Limb (tissue), 2 donors: ENCODE measurements at regions not wholly inside any gene's neighbourhood (a gene's known extent, or its start where the extent isn't known, plus 50 kb on each side); places are given as distances from the start of the nearest gene placed in this dataset.
"Not testable (repeated sequence)": the region's sequence is repeated elsewhere in the genome, so short reads cannot be mapped to it uniquely, and the experiment has no call there.

Experiments
- DNase-seq, 2 donors: peaks; one replicate each; pipeline ENCODE4 v3.0.0-alpha.2; 2016; ENCODE audit errors: extremely low spot score in 2 of 2

- no peak for DNase-seq
Observed at GRCh38 chr4:12707381-12708175, 776.6 kb downstream of the RAB28 start.

DNA sequence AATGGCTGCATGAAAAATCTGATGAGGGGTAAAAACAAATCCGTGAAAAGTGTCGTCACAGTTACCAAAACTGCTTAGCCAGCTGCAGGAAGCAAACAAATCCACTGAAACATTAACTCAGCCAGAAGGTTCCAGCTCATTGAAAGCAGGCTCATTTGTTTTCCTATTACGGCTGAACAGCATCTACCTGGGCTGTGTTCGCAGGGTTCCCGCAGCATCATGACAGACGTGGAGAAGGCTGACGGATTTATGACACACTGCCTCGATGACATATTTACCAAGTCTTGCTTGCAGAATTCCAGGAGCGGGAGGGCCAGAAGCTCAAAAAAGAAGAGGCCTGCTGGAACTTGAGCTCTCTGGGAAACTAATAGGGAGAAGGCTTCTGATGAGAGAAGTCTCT, 781.1 kb downstream of the RAB28 start:
- DNase-seq = no peak

GRCh38 chr4:12701384-12701783, 782.8 kb downstream of the RAB28 start:
- no peak for DNase-seq

DNA sequence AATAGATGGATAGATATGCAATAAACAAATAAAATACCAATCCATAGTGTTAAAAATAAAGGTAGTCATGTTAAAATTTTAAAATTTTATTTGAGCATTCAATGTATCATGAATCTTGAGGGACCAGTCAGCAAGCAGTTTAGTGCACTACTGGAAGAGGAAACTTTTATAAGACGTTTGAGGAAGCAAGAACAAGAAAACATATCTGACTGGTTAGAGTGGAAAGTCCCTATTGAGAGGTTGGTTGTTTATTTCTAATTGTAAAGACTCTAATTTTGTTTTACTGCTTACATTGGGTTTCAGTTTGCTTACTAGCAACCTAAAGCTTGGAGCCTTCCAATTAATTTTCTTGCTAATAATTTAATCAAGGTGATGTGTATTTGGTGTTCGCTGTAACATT, 786.2 kb downstream of the RAB28 start:
- no peak for DNase-seq

DNA sequence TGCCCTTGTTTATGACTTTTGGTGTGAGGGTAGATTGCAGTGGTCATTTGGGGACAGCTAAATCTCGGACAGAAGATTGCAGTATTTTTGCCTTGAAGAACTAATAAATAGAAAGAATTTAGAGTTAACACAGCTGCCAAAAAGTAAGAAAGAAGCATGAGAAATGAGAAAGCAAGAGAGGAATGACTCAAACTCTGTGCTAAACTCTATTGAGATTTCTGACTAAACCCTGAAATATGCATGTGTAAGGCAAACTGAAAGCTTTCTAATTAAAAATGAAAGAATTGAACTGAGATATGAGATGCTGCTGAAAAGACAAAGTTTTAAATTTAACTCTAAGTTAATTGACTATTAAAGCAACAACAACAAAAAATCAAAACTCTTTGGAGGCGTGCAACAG, 791.3 kb downstream of the RAB28 start:
- no peak for DNase-seq

DNA sequence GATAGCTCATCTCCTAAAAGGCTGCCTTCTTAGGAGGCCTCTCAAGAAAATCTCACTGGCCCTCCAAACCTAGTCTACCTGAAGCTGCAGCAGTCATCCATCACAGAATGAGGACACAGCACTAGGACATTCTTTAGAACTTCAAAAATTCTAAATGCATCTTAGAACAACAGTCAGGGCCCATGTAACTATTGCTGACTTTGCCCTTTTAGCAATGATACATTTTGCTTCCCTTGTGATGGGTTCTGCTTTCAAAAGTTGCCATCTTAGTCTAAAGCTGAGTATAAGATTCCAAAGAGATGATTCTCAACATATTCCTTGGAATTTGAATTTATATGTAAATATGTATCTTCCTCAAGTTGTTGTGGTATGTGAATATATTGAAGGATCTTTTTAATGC, 793.0 kb downstream of the RAB28 start:
- no peak for DNase-seq

GRCh38 chr4:12689457-12689856, 794.7 kb downstream of the RAB28 start:
- DNase-seq = no peak

- DNase-seq = no peak
Observed at GRCh38 chr4:12679217-12679616, 804.9 kb downstream of the RAB28 start.

- DNase-seq = no peak
Observed at GRCh38 chr4:12674184-12674583, 810.0 kb downstream of the RAB28 start.

DNA sequence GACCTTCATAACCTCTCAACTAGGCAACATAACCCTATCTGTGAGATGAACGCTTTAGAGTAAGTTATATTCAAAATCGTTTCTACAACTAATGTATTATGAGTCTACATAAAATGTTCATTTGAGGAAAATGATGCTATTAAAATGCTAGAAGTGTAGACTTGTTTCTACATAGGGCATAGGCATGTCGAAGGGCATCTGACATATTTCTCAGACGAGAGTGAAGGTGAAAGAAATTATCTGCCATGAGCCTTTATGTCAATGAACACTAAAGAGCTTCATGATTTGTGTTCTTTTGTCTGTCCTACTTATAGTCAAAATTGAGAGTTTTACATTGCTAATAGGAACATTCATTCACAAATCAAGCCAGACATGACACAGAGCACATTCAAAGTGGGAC, 811.8 kb downstream of the RAB28 start:
- no peak for DNase-seq

DNA sequence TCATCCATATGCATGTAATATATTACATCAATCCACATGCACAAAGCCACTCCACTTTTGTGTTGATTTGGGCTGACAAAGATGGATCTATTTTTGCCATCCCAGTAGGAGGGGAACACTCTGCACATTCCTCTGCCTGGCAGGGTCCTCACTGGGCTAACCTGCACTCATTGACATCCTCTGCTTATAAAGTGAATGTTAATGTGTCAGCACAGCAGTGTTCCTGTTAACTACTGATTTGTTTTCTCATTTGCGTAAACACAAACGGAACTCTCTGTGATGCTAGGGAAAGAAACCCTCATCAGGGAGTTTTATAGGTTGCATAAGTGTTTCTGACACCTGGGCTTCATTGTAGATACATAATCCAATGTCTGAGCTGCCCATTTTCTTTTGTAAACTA, 826.0 kb downstream of the RAB28 start:
- no peak for DNase-seq

DNA sequence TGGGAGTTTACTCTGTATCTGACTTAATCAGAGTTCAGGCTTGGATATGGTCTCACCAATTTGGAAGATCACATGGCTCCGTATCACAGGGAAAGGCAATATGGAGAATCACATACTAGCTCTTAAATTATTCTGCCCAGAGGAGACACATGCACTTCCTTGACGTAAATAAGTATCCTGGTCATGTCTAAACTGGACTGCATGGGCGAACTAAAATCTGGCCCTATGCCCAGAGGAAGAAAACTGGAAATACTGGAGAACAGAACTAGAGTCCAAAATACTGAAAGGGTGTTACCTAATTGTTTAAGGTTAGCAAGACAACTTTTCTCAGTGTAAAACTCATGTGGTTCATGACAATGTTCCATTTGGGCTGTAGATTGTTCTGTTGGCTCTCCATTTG, 832.3 kb downstream of the RAB28 start:
- no peak for DNase-seq

GRCh38 chr4:12645732-12646131, 838.4 kb downstream of the RAB28 start:
- DNase-seq = no peak

DNA sequence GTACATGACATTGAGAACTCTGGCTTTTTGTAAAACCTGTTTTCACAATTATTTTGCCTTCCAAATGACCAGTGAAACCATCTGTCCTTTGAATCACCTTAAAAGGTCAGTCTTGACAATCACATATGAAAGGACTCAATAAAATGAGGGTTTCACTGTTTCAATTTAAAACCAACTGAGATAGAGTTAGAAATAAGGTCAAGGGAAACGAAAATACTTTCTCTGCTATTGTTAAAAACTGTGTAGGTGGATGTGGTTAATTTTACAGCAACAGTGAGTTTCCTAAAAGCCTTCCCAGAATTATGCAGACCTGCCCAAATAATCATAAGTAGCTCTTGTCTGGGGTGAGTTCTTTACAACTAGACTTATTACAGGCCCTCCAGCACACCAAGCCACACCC, 839.9 kb downstream of the RAB28 start:
- DNase-seq = no peak

DNA sequence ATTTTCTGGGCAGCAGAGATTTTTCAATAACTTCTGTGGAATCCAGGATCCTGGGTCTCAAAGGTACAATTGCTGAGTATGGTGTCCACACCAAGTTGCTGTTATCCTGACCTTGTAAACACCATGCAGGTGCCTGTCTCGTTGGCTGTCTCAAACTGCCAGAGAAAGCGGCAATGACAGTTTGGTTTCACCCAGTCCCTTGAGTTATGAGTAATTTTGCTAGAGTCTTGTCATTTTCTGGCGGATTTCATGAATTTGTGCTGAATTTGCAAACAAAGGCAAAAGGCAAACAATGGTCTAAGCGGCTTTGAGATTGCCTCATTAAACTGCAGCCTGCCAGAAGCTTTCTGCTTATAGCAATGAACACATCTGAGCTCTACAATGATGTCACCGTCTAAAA, 847.9 kb downstream of the RAB28 start:
- DNase-seq = no peak

DNA sequence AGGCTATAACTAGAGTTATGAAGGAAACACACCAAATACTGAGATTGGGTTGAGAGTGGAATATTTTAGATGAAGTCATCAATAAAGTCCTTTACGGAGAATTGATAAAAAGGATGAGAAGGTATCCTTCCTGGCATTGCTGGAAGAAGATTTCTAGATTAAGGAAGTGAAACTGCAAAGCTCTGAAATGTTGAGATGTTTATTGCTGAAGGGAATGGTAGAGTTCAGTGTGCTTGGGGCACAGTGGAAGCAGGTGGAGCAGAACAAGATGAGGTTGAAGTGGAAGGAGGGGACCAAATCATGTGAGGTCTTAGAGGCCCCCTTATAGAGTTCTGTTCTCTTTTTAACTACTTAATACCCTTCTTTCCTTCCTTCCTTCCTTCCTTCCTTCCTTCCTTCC, 848.5 kb downstream of the RAB28 start:
- DNase-seq = no peak

GRCh38 chr4:12633053-12633651, 851.0 kb downstream of the RAB28 start:
- DNase-seq = peak; percentile 60 to 88

DNA sequence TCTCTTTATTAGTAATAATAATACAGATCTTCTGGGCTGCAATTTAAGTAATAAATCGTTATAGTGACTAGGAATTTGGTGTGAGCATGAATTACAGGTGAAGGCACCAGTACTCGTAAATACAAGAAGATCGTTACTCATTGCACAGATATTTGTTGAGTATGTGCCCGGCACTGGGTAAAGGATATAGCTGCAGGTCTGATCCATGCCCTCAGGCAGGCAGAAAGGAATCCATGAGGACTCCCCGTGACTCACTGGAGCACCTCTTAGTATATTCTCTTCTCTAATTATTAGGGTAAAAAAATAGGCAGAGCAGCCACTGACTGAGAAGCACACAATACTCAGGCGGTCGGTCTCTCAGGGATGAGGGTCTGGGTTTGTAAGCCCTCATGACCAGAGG, 868.3 kb downstream of the RAB28 start:
- DNase-seq = no peak

- DNase-seq = no peak
Observed at GRCh38 chr4:12612876-12613275, 871.3 kb downstream of the RAB28 start.

GRCh38 chr4:12609212-12609875, 874.8 kb downstream of the RAB28 start:
- DNase-seq = not testable (repeated sequence)

DNA sequence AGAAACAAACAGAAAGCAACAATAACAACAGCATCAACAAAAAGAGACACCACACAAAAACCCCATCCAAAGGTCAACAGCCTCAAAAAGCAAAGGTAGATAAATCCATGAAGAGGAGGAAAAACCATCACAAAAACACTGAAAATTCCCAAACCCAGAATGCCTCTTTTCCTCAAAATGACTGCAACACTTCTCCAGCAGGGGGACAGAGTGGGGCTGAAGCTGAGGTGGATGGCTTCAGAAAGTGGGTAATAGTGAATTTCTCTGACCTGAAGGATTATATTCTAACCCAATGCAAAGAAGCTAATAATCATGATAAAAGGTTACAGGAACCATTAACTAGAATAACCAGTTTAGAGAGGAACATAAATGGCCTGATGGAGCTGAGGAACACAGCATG, 888.2 kb downstream of the RAB28 start:
- DNase-seq = no peak

DNA sequence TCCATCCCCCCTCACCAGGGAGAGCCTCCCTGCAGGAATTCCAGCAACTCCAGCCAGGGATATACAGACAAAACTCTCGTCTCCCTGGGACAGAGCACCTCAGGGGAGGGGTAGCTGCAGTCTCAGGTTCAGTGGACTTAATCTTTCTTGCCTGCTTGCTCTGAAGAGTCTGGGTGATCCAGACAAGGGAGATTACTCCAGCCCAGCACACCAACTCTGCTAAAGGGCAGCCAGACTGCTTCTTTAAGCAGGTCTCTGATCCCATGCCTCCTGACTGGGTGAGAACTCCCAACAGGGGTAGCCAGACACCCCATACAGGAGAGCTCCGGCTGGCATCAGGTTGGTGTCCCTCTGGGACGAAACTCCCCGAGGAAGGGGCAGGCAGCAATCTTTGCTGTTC, 888.7 kb downstream of the RAB28 start:
- no peak for DNase-seq

- DNase-seq = no peak
Observed at GRCh38 chr4:12588582-12588981, 895.6 kb downstream of the RAB28 start.
